Stimulated activated CD8-positive, alpha-beta memory T cell treated with anti-CD3 and anti-CD28 coated beads, Interleukin-15, amount 100 ng/mL, for 1 hour (primary cell): ENCODE measurements at regions not wholly inside any gene's neighbourhood (a gene's known extent, or its start where the extent isn't known, plus 50 kb on each side); places are given as distances from the start of the nearest gene placed in this dataset.
"Not testable (repeated sequence)": the region's sequence is repeated elsewhere in the genome, so short reads cannot be mapped to it uniquely, and the experiment has no call there.

Source experiments
- DNase-seq: peaks from one replicate; pipeline ENCODE4 v3.0.0-alpha.2; 2020; ENCODE audit warnings: low read depth

DNA sequence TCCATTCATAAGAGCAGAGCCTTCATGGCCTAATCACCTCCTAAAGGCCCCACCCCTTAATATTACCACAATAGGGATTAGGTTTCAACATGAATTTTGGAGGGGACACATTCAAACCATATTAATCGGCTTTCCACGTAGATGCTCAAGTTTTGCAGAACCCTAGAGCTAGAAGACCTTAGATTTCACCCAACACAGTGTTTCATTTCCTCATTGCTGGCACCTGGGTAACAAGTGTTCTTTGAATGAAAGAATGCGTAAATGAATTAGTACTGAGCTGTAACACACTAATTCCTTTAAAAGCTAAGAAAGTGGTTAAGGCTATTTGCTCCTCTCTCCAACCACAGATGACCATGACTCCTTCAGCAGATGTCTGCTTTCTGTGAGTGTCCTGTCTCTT is 252.5 kb downstream of the SMAD2 start:
- no peak for DNase-seq

DNA sequence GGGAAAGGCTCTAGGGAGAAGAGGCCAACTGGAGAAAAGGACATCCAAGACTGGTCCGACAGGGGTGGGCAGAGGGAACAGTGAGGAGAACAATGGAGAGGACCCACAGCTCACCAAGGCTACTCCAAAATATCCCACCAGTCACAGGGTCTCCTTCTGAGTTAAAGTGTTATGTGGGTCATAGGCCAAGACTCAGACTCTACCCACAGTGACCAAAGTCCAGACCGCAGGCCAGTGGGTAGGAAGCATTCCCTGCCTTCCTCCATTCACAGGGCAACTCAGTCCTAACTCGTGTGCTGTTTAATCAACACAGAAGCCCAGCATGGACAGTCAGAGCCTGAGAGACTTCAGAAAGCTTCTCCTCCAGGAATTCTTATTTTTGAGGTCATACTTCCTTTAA is 260.6 kb downstream of the SMAD2 start:
- no peak for DNase-seq

DNA sequence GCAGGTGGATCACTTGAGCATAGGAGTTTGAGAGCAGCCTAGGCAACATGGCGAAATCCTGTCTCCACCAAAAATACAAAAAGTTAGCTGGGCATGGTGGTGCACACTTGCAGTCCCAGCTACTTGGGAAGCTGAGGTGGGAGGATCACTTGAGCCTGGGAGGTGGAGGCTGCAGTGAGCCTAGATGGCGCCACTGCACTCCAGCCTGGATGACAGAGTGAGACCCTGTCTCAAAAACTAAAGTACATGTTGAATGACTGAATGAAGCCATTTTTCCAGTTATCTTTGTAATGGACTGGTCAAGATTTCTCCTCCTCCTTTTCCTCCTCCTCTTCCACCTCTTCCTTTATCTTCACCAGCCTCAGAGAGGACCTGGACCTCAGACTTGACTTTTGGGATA is 272.0 kb downstream of the SMAD2 start:
- no peak for DNase-seq

DNA sequence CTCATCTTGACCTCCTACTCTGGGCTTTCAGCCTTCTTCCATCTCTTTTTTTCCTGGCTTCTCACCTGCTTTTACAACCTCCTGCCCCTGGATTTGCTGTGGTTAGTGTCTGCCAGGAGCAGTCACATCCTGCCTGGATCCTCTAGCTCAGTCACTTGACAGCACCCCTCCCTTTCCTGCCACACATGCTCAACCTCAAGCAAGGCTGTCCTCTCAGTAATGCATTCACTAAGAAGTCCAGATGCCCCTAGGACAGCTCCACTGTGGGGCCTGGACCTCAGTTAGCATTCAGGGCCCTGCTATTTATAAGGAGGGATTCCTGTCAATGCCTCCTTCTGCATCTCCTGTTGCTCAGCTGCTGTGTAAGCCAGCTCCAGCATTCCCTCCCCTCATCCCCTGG is 275.5 kb downstream of the SMAD2 start:
- DNase-seq, result no peak

DNA sequence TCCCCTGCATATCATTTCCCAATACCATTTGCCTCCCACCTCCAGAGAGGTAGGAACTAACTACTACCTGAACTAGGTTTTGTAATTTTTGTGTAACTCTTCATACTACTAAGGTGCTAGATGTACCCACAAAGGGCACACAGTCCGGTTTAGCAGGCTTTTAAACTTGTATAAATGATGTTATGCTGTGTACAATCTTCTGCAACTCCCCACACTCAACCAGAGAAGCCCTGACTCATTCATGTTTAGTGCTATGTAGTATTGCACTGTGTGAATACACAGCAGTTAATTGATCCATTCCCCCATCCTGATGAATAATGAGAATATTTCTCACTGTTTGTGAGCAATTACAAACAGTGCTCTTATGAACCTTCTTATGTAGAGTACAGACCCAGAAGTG is 285.6 kb downstream of the SMAD2 start:
- DNase-seq, result no peak

DNA sequence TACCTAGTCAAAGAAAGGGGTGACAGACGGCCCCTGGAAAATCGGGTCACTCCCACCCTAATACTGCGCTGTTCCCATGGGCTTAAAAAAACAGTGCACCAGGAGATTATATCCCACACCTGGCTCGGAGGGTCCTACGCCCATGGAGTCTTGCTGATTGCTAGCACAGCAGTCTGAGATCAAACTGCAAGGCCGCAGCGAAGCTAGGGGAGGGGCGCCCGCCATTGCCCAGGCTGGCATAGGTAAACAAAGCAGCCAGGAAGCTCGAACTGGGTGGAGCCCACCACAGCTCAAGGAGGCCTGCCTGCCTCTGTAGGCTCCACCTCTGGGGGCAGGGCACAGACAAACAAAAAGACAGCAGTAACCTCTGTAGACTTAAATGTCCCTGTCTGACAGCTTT is 292.9 kb downstream of the SMAD2 start:
- DNase-seq, result not testable (repeated sequence)

DNA sequence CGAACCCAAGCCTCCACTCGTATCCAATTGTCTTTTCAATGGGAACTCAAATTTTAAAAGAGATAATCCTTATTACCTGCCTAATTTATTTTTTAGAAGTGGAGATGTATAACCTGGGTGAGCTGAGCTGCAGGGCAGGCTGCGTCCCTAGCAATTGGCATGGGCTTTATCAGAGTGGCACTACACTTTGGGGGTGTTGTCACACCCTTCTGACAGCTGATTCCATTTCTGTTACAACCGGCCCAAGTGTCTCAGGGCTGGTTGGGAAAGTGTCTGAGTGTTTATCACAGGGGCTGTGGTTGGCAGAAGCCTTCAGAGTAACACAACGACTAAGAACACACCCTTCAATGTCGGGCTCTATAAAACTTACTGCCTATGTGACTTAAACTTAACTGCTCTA is 295.0 kb downstream of the SMAD2 start:
- DNase-seq, result no peak

DNA sequence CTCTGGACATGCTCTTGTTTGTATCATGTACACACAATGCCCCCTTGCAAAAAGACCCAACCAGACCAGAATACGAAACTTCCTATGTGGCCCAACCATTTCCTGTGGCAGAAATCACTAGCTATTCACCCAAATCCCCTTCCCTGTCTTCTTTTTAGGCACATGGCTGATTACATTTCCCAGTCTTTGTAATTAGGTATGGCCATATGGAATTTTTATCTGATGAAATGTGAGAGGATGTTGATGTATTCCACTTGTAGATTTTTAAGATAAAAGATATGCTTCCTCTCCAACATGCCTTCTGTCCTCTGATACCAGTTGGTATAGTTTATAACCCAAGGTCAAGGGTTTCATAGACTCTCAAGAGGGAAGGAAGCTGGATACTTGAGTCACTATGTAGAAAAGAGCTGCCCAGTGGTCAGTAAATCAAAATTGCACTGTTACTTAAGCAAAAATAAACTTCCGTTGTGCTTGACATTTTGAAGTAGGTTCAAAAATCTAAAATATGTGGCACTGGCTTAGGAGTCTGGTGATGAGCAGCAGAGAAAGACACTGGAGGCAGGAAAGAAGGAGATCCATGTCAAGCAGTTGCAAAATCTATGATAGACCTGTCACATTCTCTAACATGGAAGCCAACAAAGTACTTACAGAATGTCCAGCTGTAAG is 297.4 kb downstream of the SMAD2 start:
- no peak for DNase-seq

DNA sequence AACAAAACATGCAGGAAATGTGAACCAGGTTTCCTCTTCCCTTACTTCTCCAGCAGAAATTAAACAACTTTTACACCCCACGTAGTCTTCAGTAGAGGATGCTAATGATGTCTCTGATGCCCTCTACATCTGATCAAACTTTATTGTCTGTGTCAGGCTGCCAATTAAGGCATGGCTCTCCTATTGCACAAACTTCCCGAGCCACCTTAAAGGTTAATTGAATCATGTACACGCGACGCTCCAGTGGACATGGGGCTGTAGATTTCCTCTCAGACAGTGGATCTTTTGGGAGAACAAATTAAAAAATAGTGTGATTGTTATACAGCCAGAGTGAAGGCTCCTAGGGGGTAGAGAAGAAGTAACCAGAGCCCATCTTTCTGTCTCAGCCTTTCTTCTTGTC is 301.6 kb downstream of the SMAD2 start:
- DNase-seq, result no peak

DNA sequence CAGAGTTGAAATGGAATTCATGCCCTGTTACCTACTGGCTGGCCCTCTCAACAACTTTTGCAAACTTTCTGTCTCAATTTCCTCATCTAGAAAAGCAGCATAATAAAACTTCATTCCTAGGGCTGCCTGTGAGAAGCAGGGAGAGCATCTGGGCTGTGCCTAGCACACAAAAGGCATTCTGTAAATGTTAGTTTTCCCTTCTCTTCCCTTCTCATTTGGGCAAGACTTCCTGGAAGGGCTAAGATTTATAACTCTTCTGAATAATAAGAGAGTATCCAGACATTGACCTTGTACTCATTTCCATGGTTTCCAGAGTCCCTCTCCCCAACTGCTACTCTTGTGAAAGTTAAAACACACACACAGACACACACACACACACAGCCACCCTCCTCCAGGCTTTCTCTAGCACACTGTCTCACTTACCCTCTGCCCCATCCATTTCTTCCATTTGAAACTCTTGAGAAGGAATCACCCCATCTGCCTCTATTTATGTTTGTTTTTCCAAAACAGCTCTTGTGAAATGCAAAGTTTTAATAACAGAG is 302.1 kb downstream of the SMAD2 start:
- DNase-seq, result no peak

DNA sequence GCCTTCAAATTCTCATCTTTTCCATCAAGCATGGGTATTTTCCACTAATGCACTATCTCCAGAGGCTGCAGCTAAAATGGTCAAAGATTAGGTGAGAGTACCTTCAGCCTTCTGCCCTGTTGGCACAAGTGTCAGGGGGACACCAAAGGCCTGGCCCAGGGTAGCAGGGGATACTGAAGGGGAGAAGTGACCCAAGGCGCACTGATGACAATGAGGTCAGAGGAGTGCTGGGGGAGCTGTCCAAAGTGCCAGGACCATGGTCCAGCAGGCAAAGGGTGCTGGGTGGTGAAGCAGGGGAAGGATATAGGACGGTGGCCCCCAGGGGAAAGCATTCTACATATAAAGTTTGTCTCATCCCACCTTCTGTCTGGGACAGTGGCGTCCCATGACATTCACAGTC is 303.4 kb downstream of the SMAD2 start:
- no peak for DNase-seq

DNA sequence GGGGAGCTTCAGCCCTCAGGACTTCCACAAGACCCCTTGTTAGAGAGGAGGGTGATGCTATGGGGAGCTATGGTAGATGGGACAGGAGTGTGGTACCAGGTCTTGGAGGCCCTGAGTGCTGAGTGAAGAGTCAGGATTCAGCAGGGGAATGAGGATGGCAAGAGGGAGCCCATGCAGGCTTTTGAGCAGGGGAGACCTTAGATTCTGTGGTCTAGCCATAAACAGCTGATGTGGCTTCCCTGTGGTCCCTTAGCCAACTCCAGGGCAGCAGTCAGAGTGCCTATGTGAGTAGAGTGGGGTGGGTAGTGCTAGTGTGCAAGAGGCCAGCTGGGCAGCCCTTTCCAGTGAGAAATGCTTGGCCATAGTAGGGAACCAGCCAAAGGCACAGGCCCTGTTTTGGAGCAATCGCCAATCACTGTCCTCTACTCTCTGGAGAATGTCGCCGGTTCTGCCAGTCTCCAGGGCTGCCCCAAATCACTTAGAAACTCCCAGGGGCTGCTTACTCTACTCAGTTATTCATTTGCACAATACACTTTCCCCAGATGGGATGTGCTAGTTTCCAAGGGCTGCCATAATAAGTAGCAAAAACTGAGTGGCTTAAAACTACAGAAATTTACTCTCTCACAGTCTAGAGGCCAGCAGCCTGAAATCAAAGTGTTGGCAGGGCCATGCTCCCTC is 310.5 kb downstream of the SMAD2 start:
- no peak for DNase-seq

DNA sequence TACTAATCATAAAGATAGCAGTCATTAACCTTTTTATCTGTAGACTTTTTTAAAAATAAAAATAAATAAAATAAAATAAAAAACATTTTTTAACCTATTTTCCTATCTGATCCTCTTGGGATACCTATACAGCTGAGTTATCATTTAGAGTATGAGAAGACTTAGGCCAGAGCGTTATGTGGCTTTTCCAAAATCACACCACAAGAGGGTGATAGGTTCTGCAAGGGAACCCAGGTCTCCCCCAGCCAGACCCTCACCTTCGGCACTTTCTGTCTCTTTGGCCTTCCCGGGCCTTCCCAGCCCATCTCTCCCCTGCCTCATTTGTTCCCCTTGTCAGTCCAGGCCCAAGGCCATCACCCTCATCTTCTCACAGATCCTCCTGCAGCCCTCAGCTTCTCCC is 311.7 kb downstream of the SMAD2 start:
- DNase-seq, result no peak

DNA sequence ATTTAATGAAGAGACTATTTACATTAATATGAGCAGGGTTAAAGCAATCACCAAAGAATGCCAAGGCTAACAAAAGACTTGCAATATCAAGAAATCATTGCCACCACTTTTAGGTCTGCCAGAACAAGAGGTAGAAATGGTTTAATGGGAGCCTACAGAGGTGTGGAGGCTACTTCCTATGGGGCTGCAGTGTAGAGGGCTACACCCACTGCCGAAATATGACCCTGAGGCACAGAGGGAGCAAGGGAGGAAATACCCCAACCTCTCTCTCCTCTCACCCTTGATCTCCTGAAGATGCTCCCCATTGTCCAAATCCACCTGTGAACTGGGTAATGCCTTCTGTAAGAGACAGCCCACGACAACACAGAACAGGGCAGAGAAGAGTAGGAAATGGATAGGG is 315.4 kb downstream of the SMAD2 start:
- DNase-seq, result no peak

DNA sequence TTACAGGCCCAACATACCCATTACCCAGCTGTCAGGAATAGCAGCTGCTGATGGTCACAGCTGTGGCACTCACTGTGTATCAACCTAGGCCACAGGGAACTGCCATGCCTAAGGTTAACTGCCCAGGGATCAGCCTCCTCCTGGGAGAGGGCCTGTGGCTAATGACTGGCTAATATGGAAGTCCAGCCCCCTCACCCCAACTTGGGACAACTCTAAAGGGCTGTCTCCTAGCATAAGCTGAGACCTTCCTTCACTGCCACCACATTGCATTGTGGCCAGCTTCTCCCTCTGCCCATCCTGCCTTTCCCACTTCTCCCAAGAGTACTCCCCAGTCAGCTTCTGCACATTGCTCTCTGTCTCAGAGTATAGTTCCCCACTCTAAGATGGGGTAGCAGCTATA is 316.5 kb downstream of the SMAD2 start:
- DNase-seq, result no peak

DNA sequence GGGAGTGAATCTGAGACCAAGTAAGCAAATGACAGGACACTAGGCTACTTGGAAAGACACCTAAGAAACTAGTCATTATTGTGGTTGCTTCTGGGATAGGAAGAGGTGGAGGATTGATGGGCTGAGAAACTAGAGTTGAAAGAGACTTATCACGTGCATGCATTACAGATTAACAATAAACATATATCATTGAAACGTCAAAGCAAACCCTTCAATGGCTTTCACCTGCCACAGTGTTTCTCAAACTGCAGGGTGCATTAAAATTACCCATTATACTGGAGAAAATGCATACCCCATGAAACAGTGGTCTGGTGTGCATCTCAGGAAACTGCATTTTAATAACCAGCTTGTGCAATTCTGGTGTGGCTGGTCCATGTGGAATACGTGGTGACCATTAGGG is 318.8 kb downstream of the SMAD2 start:
- DNase-seq, result no peak

DNA sequence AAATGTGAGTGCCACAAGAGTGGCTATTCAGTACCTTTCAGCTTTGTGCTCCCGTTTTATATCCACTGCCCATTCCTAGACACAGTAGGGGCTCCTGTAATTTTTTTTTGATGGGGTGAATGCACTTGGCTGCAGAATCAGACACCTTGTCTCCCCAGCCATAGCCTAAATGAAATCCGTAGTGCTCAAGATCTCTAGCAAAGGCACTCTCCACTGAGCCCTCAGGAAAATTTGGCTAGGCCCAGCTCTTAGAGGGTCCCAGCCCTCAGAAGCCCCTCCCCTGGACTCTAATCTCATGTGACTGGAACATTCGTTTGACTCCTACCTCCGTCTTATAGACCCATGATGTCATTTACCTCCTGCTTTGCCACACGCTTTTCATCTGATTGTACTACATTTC is 323.9 kb downstream of the SMAD2 start:
- no peak for DNase-seq

DNA sequence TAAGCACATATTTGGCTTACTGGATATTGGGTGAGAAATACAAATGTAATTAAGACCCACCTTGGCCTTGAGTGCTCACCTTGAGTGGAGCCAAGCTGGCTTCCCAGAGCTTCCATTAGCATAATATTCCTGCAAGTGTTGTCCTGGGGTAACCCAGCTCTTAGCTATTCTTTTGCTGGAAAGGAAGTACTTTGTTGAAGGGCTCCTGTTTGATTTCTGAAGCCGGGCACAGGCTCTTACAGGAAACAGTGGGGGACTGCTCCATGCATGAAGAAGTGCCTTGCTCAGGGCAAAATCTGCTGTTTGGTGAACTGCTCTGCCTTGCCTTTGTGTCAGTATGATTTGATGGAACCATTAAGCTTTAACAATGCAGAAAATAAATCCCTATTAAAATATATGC is 325.4 kb downstream of the SMAD2 start:
- no peak for DNase-seq

DNA sequence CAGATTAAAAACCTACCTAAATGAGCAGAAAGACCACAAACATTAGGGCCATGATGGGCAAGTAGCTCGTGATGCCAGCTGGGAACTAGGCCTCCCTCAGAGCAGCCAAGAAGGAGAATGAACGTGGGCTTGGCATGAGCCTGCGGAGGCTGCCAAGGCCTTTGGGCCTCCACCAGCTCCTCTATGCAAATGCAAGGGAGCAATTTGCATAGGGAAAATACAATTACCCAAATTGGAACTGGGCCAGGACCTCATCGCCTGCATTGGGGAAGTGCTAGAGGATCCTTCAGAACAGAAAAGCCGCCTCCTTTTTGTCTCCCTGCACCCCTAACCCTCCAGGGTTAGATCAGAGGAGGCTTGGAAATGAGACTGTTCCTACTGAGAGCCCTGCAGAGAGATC is 326.4 kb downstream of the SMAD2 start:
- DNase-seq, result no peak

DNA sequence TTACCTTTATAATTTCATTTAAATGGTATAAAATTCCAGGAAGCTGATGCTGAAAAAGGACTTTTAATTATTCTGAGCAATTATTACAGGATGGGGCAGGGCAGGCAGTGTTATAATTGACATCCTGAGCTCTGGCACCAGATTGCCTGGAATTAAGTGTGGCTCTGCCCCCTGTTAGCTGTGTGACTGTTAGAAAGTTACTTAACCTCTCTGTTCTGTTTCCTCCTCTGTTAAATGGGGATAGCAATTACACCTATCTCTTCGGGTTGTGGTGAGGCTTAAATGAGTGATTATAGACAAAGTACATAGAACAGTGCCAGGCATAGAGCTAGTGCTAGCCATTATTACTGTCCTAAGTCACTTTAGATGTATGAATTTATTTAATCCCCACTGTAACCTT is 327.3 kb downstream of the SMAD2 start:
- no peak for DNase-seq

DNA sequence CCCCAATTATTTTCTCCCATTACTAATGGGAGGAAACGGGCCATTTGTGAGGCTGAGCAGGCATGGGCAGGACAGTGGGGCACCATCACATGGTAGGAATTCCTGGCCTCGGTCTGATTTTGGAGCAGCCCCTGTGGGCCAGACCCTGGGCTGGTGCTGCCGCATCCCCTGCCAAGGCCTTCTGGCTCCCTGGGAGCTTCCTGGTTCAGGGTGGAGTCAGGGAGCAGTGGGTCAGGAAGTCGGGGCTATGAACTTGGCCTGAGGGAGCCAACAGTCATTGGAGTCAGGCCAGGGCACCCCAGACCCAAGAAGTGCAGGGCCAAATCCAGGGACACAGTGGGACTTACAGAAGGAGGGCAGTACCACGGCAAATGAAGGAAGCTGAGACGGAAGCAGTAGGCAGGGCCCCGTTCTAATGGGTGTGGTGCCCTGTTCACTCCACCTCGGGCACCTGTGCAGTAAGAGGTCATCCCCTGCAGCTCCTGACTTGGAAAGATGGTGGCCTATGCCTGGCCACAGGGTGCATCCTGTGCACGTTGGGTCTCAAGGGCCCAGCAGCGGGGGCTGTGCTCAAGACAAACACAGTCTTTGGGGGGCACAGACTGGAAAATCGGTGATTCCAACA is 328.1 kb downstream of the SMAD2 start:
- no peak for DNase-seq

DNA sequence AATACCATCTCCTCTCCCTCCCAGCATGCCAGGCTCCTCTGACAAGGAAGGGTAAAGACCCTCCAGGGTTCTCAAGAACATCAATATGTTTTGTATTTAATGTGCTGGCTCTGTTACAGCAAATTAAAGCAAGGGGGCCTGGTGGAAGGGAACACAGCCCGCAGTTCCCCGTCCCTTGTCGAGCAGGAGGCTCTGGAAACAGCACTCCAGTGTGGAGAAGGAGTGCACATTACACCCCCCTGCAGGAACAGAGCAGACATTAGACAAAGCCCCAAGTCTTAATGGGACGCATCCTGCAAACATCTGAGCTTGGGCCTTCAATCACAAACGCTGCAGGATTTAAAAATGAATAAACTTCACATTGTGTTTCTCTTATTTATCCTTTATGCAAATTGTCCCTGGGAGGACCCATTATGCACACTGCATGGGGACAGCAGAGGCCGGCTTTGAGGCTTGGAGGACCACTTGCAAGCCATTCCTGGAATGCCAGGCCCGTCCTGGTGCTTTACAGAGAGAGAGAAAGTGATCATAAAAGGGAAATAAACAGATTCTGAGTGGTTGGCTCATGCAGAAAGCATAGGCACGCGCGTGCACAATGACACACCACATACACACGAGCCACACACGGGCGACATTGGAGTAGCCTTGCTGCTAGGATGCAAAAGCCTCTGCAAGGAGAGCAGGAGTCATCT is 328.7 kb downstream of the SMAD2 start:
- DNase-seq, result no peak
